Keratinocyte (primary cell): ENCODE measurements at regions not wholly inside any gene's neighbourhood (a gene's known extent, or its start where the extent isn't known, plus 50 kb on each side); places are given as distances from the start of the nearest gene placed in this dataset.

Experiments used
- EZH2 ChIP-seq: IDR thresholded peaks from one replicate; pipeline ENCODE4 v1.6.1; 2012; ENCODE audit warnings: inconsistent platforms, mild to moderate bottlenecking, low read length, moderate library complexity
- TF ChIP-seq, protein P1 (sequence below), 3 experiments: IDR thresholded peaks in 1 of 3; conservative IDR thresholded peaks in 1 of 3; optimal IDR thresholded peaks in 1 of 3; 2 replicates in 2 of 3; 3 replicates in 1 of 3; pipeline versions ENCODE3 to v1.5.1; 2011; ENCODE audit warnings: low read length in 3 of 3, mild to moderate bottlenecking in 3 of 3, moderate library complexity in 2 of 3, control low read depth in 1 of 3, inconsistent platforms in 1 of 3; ENCODE audit not compliant: insufficient read depth in 2 of 3; ENCODE audit errors: extremely low read depth in 1 of 3

- TF ChIP-seq EZH2, result no peak
- TF ChIP-seq, protein P1, sequence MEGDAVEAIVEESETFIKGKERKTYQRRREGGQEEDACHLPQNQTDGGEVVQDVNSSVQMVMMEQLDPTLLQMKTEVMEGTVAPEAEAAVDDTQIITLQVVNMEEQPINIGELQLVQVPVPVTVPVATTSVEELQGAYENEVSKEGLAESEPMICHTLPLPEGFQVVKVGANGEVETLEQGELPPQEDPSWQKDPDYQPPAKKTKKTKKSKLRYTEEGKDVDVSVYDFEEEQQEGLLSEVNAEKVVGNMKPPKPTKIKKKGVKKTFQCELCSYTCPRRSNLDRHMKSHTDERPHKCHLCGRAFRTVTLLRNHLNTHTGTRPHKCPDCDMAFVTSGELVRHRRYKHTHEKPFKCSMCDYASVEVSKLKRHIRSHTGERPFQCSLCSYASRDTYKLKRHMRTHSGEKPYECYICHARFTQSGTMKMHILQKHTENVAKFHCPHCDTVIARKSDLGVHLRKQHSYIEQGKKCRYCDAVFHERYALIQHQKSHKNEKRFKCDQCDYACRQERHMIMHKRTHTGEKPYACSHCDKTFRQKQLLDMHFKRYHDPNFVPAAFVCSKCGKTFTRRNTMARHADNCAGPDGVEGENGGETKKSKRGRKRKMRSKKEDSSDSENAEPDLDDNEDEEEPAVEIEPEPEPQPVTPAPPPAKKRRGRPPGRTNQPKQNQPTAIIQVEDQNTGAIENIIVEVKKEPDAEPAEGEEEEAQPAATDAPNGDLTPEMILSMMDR (optimal IDR thresholded peaks at IDR 0.05 in 1 of 3, IDR thresholded peaks at IDR 0.05 in 1 of 3, conservative IDR thresholded peaks at IDR 0.05 in 1 of 3; ENCODE audit: extremely low read depth in 1 of 3, insufficient read depth in 2 of 3, low read length in 3 of 3), result no peak
Measured at GRCh38 chr17:34054495-34054894, 200.6 kb upstream of the CCL2 start.
